Astrocyte (in vitro differentiated cells and primary cell): ENCODE measurements at regions not wholly inside any gene's neighbourhood (a gene's known extent, or its start where the extent isn't known, plus 50 kb on each side); places are given as distances from the start of the nearest gene placed in this dataset.

ENCODE experiments used
- EZH2 ChIP-seq: IDR thresholded peaks from 2 replicates; pipeline ENCODE4 v1.6.1; 2012; ENCODE audit warnings: mild to moderate bottlenecking, low read length, inconsistent platforms; ENCODE audit not compliant: insufficient read depth
- TF ChIP-seq, protein P1 (sequence below): IDR thresholded peaks from 2 replicates; pipeline ENCODE4 v1.5.1; 2011; ENCODE audit warnings: low read depth, mild to moderate bottlenecking, inconsistent platforms, low read length, moderate library complexity; ENCODE audit not compliant: insufficient read depth

DNA sequence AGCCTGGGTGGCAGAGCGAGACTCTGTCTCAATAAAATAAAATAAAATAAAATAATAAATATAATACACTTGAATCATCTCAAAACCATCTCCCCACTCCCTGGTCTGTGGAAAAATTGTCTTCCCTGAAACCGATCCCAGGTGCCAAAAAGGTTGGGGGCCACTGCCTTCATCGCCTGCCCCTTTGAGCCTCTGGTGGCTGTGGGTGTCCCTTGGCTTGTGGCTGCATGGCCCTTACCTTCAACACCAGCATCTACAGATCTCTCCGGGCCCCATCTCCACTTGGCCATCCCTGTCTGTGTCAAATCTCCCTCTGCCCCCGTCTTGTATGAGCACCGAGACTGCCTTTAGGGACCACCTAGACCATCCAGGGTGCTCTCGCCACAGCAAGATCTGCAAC is 177.3 kb downstream of the SEC14L1 start:
- TF ChIP-seq, protein P1, sequence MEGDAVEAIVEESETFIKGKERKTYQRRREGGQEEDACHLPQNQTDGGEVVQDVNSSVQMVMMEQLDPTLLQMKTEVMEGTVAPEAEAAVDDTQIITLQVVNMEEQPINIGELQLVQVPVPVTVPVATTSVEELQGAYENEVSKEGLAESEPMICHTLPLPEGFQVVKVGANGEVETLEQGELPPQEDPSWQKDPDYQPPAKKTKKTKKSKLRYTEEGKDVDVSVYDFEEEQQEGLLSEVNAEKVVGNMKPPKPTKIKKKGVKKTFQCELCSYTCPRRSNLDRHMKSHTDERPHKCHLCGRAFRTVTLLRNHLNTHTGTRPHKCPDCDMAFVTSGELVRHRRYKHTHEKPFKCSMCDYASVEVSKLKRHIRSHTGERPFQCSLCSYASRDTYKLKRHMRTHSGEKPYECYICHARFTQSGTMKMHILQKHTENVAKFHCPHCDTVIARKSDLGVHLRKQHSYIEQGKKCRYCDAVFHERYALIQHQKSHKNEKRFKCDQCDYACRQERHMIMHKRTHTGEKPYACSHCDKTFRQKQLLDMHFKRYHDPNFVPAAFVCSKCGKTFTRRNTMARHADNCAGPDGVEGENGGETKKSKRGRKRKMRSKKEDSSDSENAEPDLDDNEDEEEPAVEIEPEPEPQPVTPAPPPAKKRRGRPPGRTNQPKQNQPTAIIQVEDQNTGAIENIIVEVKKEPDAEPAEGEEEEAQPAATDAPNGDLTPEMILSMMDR = no peak
- no peak for TF ChIP-seq EZH2
